ENCODE measurements at regions not wholly inside any gene's neighbourhood (a gene's known extent, or its start where the extent isn't known, plus 50 kb on each side); places are given as distances from the start of the nearest gene placed in this dataset.

GRCh38 chr10:33434933-33435332, 100.5 kb upstream of the NRP1 start:
- TF ChIP-seq CTCF (optimal IDR thresholded peaks at IDR 0.05 in 1 of 3, IDR thresholded peaks at IDR 0.05 in 1 of 3, conservative IDR thresholded peaks at IDR 0.05 in 1 of 3; ENCODE audit: extremely low read depth in 1 of 3, insufficient read depth in 2 of 3, low read length in 3 of 3), result no peak
- no peak for TF ChIP-seq EZH2 (IDR thresholded peaks at IDR 0.05; ENCODE audit: low read length)

Data from keratinocyte (primary cell).